ENCODE measurements at regions not wholly inside any gene's neighbourhood (a gene's known extent, or its start where the extent isn't known, plus 50 kb on each side); places are given as distances from the start of the nearest gene placed in this dataset.

GRCh38 chr2:150989969-150990368 is 271.7 kb downstream of the RBM43 start:
- H3K36me3 ChIP-seq = no peaks in the 10 kb centered on the region
- no peaks in the 10 kb centered on the region for H3K27me3 ChIP-seq
- H3K4me3 ChIP-seq = no peak overlapping the region
- H3K27ac ChIP-seq = no peak overlapping the region
- H3K9me3 ChIP-seq = peaks cover 7% of the 10 kb centered on the region
- DNase-seq (no peak), ATAC-seq (no peak)
- H3K4me1 ChIP-seq = no peaks in the 10 kb centered on the region
- intact Hi-C loops (cut with DNase I) = no loop called here
- TF ChIP-seq CTCF (IDR thresholded peaks at IDR 0.05) = no peak

- H3K36me3 ChIP-seq = no peaks in the 10 kb centered on the region
- no peaks in the 10 kb centered on the region for H3K27me3 ChIP-seq
- no peaks in the 10 kb centered on the region for H3K4me1 ChIP-seq
- DNase-seq (no peak), ATAC-seq (peak; percentile 17)
- intact Hi-C loops (cut with DNase I) = no loop called here
- peaks cover 7% of the 10 kb centered on the region for H3K9me3 ChIP-seq
- no peak overlapping the region for H3K4me3 ChIP-seq
- no peak overlapping the region for H3K27ac ChIP-seq
- no peak for TF ChIP-seq CTCF (IDR thresholded peaks at IDR 0.05)
Observed at GRCh38 chr2:150985741-150986140, 275.9 kb downstream of the RBM43 start.

- H3K4me1 ChIP-seq = no peaks in the 10 kb centered on the region
- no peak overlapping the region for H3K4me3 ChIP-seq
- ATAC-seq = no peak
- DNase-seq = no peak
- no peak for TF ChIP-seq CTCF (IDR thresholded peaks at IDR 0.05)
- no peaks in the 10 kb centered on the region for H3K9me3 ChIP-seq
- H3K27me3 ChIP-seq = no peaks in the 10 kb centered on the region
- no peak overlapping the region for H3K27ac ChIP-seq
- intact Hi-C loops (cut with DNase I) = no loop called here
- no peaks in the 10 kb centered on the region for H3K36me3 ChIP-seq
Observed at GRCh38 chr2:150983314-150983897, 278.3 kb downstream of the RBM43 start.

GRCh38 chr2:150981826-150982225 is 279.8 kb downstream of the RBM43 start:
- ATAC-seq (no peak), DNase-seq (no peak)
- TF ChIP-seq CTCF (IDR thresholded peaks at IDR 0.05) = no peak
- Histone ChIP-seq H3K4me3 (no peak overlapping the region), H3K4me1 (no peaks in the 10 kb centered on the region), H3K9me3 (no peaks in the 10 kb centered on the region), H3K27me3 (no peaks in the 10 kb centered on the region), H3K36me3 (no peaks in the 10 kb centered on the region), H3K27ac (no peak overlapping the region)
- intact Hi-C loops (cut with DNase I) = no loop called here

GRCh38 chr2:150978053-150978452 is 283.6 kb downstream of the RBM43 start:
- Histone ChIP-seq H3K27ac (no peak overlapping the region), H3K4me3 (no peak overlapping the region), H3K4me1 (no peaks in the 10 kb centered on the region), H3K9me3 (no peaks in the 10 kb centered on the region), H3K36me3 (no peaks in the 10 kb centered on the region), H3K27me3 (no peaks in the 10 kb centered on the region)
- ATAC-seq (no peak), DNase-seq (no peak)
- TF ChIP-seq CTCF (IDR thresholded peaks at IDR 0.05) = no peak
- intact Hi-C loops (cut with DNase I) = no loop called here

- intact Hi-C loops (cut with DNase I) = no loop called here
- H3K36me3 ChIP-seq = no peaks in the 10 kb centered on the region
- no peaks in the 10 kb centered on the region for H3K27me3 ChIP-seq
- ATAC-seq (peak; percentile 95), DNase-seq (peak; percentile 68)
- H3K4me1 ChIP-seq = no peaks in the 10 kb centered on the region
- TF ChIP-seq CTCF (IDR thresholded peaks at IDR 0.05) = no peak
- H3K9me3 ChIP-seq = no peaks in the 10 kb centered on the region
- peak overlapping the region; percentile 33 for H3K27ac ChIP-seq
- H3K4me3 ChIP-seq = no peak overlapping the region
Observed at GRCh38 chr2:150977296-150977695, 284.4 kb downstream of the RBM43 start.

Measured in upper lobe of right lung (tissue), 1 donor.